Medulla oblongata (tissue), 1 donor: ENCODE measurements at regions not wholly inside any gene's neighbourhood (a gene's known extent, or its start where the extent isn't known, plus 50 kb on each side); places are given as distances from the start of the nearest gene placed in this dataset.

Experiments
- DNase-seq: peaks from one replicate; pipeline ENCODE4 v3.0.0-alpha.2; 2015; ENCODE audit errors: extremely low spot score

- DNase-seq, result no peak
Measured at GRCh38 chr5:152861231-152861630, 456.2 kb upstream of the NMUR2 start.

GRCh38 chr5:152864447-152864846 lies 459.4 kb upstream of the NMUR2 start:
- no peak for DNase-seq

- DNase-seq, result no peak
Measured at GRCh38 chr5:152864991-152865390, 459.9 kb upstream of the NMUR2 start.

GRCh38 chr5:152869971-152870370 lies 464.9 kb upstream of the NMUR2 start:
- DNase-seq, result no peak

- no peak for DNase-seq
Measured at GRCh38 chr5:152882621-152883020, 477.5 kb upstream of the NMUR2 start.

GRCh38 chr5:152883066-152883775 lies 478.1 kb upstream of the NMUR2 start:
- DNase-seq, result no peak

- no peak for DNase-seq
Measured at GRCh38 chr5:152884006-152884405, 478.9 kb upstream of the NMUR2 start.

- DNase-seq, result no peak
Measured at GRCh38 chr5:152900332-152900731, 495.3 kb upstream of the NMUR2 start.

GRCh38 chr5:152901754-152902153 lies 496.7 kb upstream of the NMUR2 start:
- no peak for DNase-seq

GRCh38 chr5:152905286-152905685 lies 500.2 kb upstream of the NMUR2 start:
- no peak for DNase-seq

- DNase-seq, result no peak
Measured at GRCh38 chr5:152907488-152908245, 502.6 kb upstream of the NMUR2 start.

GRCh38 chr5:152912924-152913323 lies 507.8 kb upstream of the NMUR2 start:
- no peak for DNase-seq

- no peak for DNase-seq
Measured at GRCh38 chr5:152932621-152933020, 527.5 kb upstream of the NMUR2 start.

GRCh38 chr5:152933056-152933455 lies 528.0 kb upstream of the NMUR2 start:
- DNase-seq, result no peak

- no peak for DNase-seq
Measured at GRCh38 chr5:152938630-152939029, 533.6 kb upstream of the NMUR2 start.

GRCh38 chr5:152942633-152943336 lies 537.7 kb upstream of the NMUR2 start:
- DNase-seq, result no peak

- no peak for DNase-seq
Measured at GRCh38 chr5:152953788-152954483, 536.5 kb upstream of the GRIA1 start.

- no peak for DNase-seq
Measured at GRCh38 chr5:152956943-152957613, 533.4 kb upstream of the GRIA1 start.

GRCh38 chr5:152978141-152978835 lies 512.2 kb upstream of the GRIA1 start:
- DNase-seq, result no peak

- DNase-seq, result no peak
Measured at GRCh38 chr5:152987131-152987530, 503.3 kb upstream of the GRIA1 start.

- no peak for DNase-seq
Measured at GRCh38 chr5:152990217-152990616, 500.3 kb upstream of the GRIA1 start.
